Right lobe of liver (tissue), 4 donors: ENCODE measurements at regions not wholly inside any gene's neighbourhood (a gene's known extent, or its start where the extent isn't known, plus 50 kb on each side); places are given as distances from the start of the nearest gene placed in this dataset.

ENCODE experiments used
- POLR2A ChIP-seq: fragments of 450-650 bp; IDR thresholded peaks from one replicate; pipeline ENCODE4 v1.6.1; 2017; ENCODE audit warnings: antibody characterized with exemption, mild to moderate bottlenecking
- TF ChIP-seq, protein P1 (sequence below), 4 donors: fragments of 200-600 bp in 3 of 4; fragments of 450-650 bp in 1 of 4; IDR thresholded peaks; one replicate each; pipeline versions ENCODE4 v1.5.1 to v1.8.0; 2016 to 2022; ENCODE audit warnings: antibody characterized with exemption in 4 of 4, mild to moderate bottlenecking in 2 of 4
- donor health status: DM: no; HTN: no; CAD: no.
- donor health status: DM: no; HTN: no; CAD: no.
- donor health status: DM: no; HTN: yes; CAD: no.

DNA sequence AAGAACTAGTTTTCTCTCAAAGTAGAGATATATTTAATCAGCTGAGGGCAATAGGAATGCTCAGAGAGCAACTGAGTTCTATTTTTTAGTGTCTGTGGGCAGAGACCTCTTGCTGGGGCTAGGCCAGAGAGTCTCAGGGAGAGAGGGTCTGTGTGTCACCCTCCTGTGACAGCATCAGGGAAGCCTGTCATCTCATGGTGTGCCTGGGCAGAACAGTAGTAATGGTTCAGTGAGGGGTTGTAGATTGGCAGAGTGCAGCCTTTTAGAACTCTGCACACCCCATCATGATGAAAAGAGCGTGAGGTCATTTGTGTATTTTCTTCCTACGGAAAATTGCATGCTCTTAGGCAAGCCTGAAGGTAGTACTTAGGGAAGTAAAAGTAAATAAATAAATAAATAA lies 1396.5 kb upstream of the AGA start:
- TF ChIP-seq, protein P1, sequence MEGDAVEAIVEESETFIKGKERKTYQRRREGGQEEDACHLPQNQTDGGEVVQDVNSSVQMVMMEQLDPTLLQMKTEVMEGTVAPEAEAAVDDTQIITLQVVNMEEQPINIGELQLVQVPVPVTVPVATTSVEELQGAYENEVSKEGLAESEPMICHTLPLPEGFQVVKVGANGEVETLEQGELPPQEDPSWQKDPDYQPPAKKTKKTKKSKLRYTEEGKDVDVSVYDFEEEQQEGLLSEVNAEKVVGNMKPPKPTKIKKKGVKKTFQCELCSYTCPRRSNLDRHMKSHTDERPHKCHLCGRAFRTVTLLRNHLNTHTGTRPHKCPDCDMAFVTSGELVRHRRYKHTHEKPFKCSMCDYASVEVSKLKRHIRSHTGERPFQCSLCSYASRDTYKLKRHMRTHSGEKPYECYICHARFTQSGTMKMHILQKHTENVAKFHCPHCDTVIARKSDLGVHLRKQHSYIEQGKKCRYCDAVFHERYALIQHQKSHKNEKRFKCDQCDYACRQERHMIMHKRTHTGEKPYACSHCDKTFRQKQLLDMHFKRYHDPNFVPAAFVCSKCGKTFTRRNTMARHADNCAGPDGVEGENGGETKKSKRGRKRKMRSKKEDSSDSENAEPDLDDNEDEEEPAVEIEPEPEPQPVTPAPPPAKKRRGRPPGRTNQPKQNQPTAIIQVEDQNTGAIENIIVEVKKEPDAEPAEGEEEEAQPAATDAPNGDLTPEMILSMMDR (IDR thresholded peaks at IDR 0.05), result no peak
- no peak for TF ChIP-seq POLR2A
